GM18505 (cell line): ENCODE measurements at regions not wholly inside any gene's neighbourhood (a gene's known extent, or its start where the extent isn't known, plus 50 kb on each side); places are given as distances from the start of the nearest gene placed in this dataset.
A peak's percentile ranks its signal among the peaks of the same experiment; 100 is the strongest.
"Not testable (repeated sequence)": the region's sequence is repeated elsewhere in the genome, so short reads cannot be mapped to it uniquely, and the experiment has no call there.

ENCODE experiments used
- ATAC-seq: cut with Tn5 transposase; IDR thresholded peaks from one replicate; pipeline ENCODE4 v1.9.1; 2021; ENCODE audit not compliant: unreplicated experiment
- POLR2A ChIP-seq: IDR thresholded peaks from 4 replicates; pipeline ENCODE4 v1.6.1; 2011; ENCODE audit warnings: borderline replicate concordance; ENCODE audit not compliant: insufficient read depth, insufficient read length; ENCODE audit errors: extremely low read depth

DNA sequence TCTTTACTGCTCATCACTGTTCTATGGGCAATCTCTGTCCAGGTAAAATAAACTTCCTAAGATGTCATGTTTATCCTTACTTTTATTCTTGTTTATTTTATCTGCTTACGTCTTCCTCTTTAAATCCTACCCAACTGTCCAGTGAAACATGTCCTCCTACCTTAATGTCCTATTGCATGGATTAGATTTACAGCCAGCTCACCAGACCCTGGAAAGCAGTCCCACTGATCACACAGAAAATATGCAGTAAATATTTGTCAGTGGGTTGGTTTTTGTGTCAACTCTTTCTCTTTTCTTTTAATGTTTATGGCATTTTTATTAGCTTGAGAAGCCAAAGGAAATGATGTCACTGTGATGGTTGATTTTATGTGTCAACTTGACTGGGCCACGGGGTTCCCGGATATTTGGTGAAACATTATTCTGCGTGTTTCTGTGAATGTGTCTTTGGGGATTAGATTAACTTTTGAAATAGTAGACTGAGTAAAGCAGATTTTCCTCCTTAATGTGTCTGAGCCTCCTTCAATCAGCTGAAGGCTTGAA lies 258.3 kb downstream of the SRGAP2C start:
- no peak for ATAC-seq
- TF ChIP-seq POLR2A, result no peak

DNA sequence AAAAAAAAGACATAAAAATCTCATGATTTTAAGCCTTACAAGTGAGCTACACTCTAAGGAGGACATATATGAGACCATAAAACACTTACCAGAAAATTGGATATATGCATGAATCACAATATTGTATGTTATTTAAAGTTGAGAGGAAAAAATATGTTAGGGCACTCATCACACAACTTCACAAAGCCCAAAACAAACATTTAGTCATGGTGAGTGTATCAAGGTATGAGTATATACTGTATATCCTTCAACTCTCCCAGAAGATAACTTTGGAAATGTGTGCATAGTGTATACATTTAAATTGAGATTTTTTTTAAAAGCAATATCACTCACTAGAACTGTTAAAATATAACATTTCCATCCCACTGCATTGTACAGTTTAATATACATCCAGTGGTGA lies 259.3 kb downstream of the SRGAP2C start:
- no peak for ATAC-seq
- TF ChIP-seq POLR2A, result no peak

DNA sequence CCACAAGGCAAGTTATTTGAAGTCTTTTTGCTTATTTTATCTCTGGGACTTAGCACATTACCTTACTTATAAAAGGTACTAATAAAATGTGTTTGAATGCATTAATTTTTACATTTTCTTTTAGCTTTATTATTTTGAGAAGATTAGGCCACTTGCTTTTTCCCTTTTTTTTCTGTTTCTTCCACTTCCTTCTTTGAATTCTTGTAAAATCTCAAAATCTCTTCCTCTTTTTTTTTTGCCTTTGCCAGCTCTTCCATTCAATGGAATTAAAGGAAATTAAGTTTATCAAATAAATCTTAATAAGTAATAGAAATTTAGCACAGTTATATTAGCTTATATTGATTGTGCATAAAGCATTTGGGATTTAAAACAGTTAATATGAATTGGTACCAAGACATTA lies 260.9 kb downstream of the SRGAP2C start:
- no peak for ATAC-seq
- TF ChIP-seq POLR2A, result no peak

DNA sequence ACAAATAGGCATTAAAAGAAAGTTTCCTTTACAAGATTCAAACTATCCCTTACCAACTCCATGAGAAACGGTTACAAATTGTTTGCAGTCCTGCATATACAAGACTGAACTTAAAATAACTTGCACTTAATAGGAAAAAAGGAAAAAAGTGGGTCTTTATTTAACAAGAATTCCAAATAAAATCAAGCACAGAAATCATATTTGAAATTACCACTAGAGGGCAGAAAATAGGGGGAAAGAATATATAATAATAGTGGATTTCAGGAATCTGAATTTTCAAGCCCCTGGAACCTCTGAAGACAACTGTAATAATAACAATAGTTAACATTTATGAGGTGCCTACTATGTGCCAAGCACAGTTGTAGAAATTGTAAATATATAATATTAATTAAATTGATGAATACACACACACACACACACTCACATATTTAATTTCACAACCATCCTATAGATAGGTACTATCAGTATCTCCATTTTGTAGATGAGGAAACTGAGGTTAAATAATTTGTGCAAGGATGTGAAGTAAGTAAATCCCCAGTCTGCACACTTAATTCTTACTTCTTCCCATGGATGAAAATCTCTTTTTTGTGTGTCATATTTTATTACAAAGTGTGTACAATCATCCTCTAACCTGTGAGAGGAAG lies 262.6 kb downstream of the SRGAP2C start:
- not testable (repeated sequence) for ATAC-seq

DNA sequence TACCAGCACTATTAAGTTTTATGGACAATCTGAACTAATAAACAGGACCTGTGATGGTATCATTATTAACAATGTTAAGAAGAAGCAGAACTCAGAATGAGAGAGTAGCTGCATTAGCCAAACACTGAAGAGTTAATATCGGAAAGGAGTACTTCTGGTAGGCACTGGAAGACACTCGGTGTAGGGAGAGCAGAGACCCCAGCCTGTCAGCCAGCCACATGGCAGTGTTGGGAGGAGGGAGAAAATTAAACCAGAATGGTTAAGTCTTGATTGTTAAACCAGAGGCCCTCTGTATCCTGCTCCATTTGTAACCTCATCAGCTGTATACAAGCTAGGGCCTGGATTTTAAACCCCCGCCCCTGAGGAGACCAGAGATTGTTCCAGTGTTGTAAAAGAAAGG lies 263.3 kb downstream of the SRGAP2C start:
- ATAC-seq, result not testable (repeated sequence)

DNA sequence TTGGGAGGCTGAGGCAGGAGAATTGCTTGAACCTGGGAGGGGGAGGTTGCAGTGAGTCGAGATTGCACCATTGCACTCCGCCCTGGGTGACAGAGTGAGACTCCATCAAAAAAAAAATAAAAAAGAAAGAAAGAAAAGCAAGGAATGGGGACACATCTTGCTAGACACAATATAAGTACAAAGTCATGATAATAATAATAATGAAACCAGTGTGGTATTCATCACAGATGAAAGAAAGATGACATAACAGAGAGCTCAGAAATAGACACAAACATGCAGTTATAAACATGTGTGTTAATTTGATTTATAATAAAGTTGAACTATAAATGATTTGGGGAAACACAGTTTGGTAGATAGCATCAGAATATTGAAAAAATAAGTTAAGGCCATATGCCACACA lies 264.1 kb downstream of the SRGAP2C start:
- no peak for TF ChIP-seq POLR2A
- no peak for ATAC-seq

DNA sequence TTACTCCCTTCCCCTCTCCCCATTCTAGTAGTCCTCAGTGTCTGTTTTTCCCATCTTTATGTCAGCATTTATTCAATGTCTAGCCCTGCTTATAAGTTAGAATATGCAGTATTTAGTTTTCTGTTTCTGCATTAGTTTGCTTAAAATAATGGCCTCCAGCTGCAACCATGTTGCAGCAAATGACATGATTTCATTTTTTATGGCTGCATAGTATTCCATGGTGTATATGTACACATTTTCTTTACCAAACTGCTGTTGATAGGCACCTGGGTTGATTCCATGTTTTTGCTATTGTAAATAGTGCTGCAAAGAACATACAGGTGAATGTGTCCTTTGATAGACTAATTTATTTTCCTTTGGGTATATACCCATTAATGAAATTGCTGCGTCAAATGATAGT lies 267.7 kb downstream of the SRGAP2C start:
- TF ChIP-seq POLR2A, result no peak
- no peak for ATAC-seq

DNA sequence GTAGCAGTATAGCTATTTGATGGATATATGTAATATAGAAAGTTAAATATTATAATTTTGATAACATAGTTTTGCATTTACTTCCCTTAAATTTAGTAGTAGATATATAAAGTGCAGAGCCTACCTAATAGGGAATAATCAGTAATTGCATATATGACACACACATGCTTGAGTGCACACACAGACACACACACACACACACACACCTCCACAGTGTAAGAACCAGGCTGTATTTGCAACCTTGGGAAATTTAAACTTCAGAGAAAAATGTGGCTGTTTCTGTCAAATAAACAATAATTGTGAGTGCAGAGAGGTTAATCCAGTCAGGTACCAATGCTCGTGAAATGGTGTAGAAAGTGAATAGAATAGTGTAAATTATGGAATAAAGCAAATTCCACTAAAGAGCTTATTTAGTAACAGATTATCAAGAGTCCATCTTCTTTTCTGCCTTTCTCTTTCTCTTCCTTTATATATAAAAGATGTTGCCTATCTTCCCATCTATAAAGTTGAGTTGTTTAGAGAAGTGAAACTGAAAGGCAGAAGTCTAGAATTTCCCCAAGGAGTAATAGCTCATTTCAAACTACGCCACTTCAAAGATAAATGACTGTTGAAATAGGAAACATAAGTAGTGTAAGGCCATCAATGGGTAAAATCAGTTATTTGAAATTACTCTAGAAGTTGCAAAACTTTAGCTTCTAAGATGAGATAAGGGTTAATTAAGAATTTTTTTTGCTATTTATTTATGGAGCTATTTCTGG lies 273.7 kb downstream of the SRGAP2C start:
- peak; percentile 99 for ATAC-seq
- no peak for TF ChIP-seq POLR2A

DNA sequence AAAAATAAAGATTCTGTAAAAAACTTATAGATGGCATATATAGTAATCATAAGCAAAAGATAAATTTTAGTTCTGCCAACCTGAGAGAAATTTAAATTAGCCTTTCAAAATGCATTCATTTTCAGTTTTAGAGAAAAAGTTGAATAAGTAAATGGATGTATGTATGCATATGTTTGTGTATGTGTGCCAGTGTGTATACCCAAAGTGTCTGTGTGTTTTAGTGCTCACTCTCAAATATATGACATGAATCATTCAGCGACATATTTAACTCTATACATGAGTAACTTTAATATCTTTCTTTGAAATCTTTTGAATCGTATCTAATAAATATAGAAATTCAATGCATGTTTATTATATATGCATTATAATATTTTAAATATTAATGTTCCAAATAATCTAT lies 274.5 kb downstream of the SRGAP2C start:
- no peak for ATAC-seq
- TF ChIP-seq POLR2A, result no peak

DNA sequence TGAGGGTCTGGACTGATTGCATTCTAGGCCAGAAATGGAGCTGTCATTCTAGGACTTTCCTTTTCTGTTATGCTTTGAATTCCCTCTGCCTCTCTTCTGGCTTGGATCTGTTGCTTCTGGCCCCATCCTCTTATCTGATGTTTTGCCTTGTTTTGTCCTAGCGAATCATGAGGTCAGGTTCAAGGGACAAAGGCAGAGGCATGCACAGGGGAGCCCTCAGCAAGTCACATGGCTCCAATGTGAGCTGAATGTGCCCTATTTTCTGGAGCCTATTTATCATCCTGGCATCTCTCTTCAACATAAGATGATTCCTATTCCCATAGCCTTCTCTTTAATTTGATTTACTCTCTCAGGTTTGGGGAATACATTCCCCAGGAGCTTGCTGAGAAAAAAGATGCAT lies 284.6 kb downstream of the SRGAP2C start:
- not testable (repeated sequence) for ATAC-seq

DNA sequence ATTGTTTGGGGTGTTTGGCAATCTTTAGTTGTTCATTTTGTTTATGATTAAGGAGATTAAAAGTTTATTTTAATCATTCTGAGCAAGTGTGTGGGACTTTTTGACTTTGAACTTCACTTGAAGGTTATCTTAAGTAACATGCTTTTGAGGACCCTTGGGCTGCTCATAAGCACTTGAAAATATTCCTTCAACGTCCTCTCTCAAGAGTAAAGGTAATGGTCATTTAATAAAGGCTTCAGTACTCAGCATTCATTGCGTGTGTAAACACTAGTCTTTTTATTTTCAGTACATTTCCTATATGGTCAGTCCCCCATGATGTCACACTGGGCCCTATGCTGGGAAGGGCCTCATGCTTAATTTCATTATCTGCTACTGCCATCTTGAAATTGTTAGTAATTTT lies 285.6 kb downstream of the SRGAP2C start:
- not testable (repeated sequence) for ATAC-seq

DNA sequence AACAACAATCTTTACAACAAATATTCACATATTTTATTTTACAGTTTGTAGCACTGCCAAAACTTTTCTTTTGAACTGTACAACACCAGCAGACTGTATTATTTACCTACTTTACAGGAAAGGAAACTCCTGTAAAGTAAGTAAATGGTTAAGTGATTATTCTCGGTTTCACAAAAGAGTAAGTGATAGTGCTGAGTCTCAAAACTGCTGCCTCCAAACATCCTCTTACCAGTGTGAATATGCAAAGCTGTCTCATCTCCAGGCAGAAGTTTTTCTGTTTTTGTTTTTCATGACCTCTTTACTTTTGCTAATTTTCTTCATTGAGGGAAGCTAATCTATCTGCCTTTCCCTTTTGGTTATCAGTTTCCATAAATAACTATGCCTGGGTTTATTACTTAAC lies 286.7 kb downstream of the SRGAP2C start:
- ATAC-seq, result peak; percentile 87
- no peak for TF ChIP-seq POLR2A

DNA sequence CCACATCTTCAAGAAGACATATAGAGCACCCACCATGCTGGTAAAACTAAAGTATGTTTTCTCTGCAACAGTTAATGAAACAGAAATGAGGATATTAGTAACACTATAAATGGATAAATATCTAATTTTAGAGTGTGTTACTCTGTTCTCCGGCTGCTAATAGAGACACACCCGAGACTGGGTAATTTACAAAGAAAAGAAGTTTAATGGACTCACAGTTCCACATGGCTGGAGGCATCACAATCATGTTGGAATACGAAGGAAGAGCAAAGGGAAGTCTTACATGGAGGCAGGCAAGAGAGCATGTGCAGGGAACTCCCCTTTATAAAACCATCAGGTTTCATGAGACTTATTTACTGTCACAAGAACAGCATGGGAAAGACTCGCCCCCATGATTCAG lies 287.2 kb downstream of the SRGAP2C start:
- ATAC-seq, result no peak
- TF ChIP-seq POLR2A, result no peak

DNA sequence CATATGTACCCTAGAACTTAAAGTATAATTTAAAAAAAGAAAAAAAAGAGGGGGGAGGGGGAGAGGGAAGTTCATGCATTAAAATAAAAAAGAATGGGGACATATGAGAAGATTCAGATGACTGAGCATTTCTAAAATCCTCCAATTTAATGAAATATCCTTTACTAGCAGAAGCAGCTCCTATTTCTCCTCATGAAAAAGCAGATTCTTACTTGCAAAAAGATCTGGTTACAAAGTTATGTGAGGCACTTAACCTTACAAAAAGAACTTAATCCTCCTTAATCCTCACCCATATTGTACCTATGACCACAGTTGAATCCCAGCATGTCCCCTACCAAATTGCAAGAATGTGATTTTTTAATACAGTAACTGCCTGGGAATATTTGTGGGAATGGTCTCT lies 298.5 kb downstream of the SRGAP2C start:
- no peak for ATAC-seq
- no peak for TF ChIP-seq POLR2A

DNA sequence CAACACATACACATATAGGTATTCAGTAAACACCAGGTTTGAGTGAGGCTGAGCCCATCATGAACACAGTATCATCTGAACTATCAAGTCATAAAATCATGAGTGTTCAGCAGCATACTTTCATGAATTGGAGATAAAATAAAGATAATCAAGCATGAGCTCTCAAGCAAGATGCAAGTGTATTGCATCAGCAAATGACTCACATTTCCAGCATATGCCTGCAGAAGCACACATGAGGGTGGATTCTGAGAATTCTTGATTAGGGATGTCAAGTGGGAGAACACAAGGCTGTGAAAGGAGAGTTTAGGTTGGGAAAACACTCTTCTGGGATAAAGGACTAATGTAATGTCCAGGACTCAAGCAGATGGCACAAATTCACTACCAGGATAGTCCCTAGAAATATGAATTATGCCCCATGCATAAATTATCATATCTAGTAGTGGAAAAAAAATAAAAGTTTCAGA lies 299.2 kb downstream of the SRGAP2C start:
- no peak for TF ChIP-seq POLR2A
- no peak for ATAC-seq

DNA sequence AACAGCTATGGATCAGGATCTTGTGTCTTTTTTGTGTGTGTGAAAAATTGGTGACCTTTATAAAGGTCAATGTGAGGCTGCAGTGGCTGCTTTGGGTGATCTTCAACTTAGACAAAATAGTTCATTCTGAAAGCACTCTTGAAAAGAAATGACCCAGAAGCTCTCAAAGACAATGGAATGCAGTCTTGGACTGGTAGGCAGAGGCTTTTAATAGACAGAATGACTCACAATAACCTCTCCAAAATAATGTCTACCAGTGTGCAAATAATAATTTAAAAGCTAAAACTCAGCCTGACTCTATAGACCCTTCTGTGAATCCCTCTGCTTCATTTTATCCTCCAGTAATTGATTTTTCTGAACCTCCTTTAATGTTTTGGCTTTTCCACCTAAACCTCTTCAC lies 310.0 kb downstream of the SRGAP2C start:
- not testable (repeated sequence) for ATAC-seq

DNA sequence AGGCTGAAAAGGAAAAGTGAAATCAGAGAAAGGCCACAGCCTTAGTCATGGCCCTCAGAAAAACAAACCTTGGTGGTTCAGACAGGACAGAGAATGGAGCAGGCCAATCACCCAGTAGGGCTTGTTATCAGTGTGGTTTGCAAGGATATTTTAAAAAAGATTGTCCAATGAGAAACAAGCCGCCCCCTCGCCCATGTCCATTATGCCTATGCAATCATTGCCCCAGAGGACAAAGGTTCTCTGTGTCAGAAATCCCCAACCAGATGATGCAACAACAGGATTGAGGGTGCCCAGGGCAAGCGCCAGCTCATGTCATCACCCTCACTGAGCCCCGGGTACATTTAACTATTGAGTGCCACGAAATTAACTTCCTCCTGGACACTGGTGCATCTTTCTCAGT lies 326.7 kb downstream of the SRGAP2C start:
- not testable (repeated sequence) for ATAC-seq

DNA sequence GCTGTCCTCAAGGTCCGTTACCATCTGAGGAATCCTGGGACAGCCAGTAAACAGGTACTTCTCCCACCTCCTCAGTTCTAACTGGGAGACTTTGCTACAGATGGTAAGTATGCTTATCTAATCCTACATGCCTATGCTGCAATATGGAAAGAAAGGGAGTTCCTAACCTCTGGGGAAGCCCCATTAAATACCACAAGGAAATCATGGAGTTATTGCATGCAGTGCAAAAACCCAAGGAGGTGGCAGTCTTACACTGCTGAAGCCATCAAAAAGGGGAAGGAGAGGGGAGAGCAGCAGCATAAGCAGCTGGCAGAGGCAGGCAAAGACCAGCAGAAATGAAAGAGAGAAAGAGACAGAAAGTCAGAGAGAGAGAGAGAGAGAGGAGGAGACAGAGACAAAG lies 327.1 kb downstream of the SRGAP2C start:
- ATAC-seq, result not testable (repeated sequence)
